ENCODE measurements at regions not wholly inside any gene's neighbourhood (a gene's known extent, or its start where the extent isn't known, plus 50 kb on each side); places are given as distances from the start of the nearest gene placed in this dataset.

GRCh38 chr13:52975969-52976368 is 52.6 kb upstream of the OLFM4 start:
- no peak for DNase-seq (ENCODE audit: low spot score)
- Histone ChIP-seq H3K4me3 (no peak overlapping the region), H3K27me3 (no peaks in the 10 kb centered on the region), H3K9me3 (no peaks in the 10 kb centered on the region), H3K4me1 (no peaks in the 10 kb centered on the region), H3K36me3 (no peaks in the 10 kb centered on the region), H3K27ac (no peak overlapping the region)
- no peak for TF ChIP-seq CTCF (IDR thresholded peaks at IDR 0.05)

GRCh38 chr13:52975161-52975560 is 53.5 kb upstream of the OLFM4 start:
- Histone ChIP-seq H3K27ac (no peak overlapping the region), H3K9me3 (no peaks in the 10 kb centered on the region), H3K4me1 (no peaks in the 10 kb centered on the region), H3K36me3 (no peaks in the 10 kb centered on the region), H3K4me3 (no peak overlapping the region), H3K27me3 (no peaks in the 10 kb centered on the region)
- no peak for TF ChIP-seq CTCF (IDR thresholded peaks at IDR 0.05)
- DNase-seq (ENCODE audit: low spot score): no peak

DNA sequence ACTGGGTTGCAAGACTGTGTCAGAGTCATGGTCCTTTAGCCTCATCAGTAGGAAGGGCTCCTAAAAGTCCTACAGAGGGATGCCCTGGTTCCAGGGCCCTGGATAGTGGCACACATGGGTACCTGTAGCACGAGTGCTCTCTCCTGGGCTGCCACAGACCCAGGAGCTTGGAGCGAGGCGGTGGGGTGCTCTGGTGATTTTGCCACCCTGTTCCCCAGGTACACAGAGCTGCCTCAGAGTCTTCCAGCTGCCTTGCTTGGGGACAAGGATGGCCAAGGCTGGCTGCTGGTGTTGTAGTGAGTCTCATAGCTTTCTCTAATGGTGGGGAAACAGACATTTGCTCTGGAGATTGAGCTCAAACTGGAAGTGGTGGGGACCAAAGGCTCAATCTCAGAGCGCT is 53.9 kb upstream of the OLFM4 start:
- Histone ChIP-seq H3K4me1 (no peaks in the 10 kb centered on the region), H3K4me3 (no peak overlapping the region), H3K36me3 (no peaks in the 10 kb centered on the region), H3K27ac (no peak overlapping the region), H3K9me3 (no peaks in the 10 kb centered on the region), H3K27me3 (no peaks in the 10 kb centered on the region)
- DNase-seq (ENCODE audit: low spot score): no peak
- TF ChIP-seq CTCF (IDR thresholded peaks at IDR 0.05): no peak

- H3K27ac ChIP-seq: no peak overlapping the region
- no peaks in the 10 kb centered on the region for H3K27me3 ChIP-seq
- no peaks in the 10 kb centered on the region for H3K36me3 ChIP-seq
- no peak for DNase-seq (ENCODE audit: low spot score)
- no peaks in the 10 kb centered on the region for H3K4me1 ChIP-seq
- no peak overlapping the region for H3K4me3 ChIP-seq
- no peaks in the 10 kb centered on the region for H3K9me3 ChIP-seq
- no peak for TF ChIP-seq CTCF (IDR thresholded peaks at IDR 0.05)
Observed at GRCh38 chr13:52969373-52969772, 59.2 kb upstream of the OLFM4 start.

DNA sequence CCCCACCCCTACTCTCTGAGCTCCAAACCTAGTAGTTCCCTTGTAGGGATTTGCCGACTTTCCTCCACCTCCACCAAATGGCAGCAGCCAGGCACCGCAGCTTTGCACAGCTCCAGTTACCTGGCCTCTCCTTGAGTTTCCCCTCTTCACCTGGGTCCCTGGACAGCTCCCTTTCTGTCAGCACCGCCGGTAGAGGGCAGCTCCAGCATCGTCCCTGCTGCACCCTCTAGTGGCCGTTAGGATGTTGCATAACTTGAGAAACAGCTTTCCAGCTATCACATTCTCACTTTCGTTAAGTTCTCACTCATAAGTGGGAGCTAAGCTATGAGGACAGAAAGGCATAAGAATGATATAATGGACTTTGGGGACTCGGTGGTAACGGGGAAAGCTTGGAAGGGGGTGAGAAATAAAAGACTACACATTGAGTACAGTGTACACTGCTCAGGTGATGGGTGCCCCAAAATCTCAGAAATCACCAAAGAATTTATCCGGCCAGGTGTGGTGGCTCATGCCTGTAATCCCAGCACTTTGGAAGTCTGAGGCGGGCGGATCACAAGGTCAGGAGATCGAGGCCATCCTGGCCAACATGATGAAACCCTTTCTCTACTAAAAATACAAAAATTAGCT is 60.4 kb upstream of the OLFM4 start:
- Histone ChIP-seq H3K36me3 (no peaks in the 10 kb centered on the region), H3K27me3 (no peaks in the 10 kb centered on the region), H3K9me3 (no peaks in the 10 kb centered on the region), H3K27ac (no peak overlapping the region), H3K4me1 (no peaks in the 10 kb centered on the region), H3K4me3 (no peak overlapping the region)
- DNase-seq (ENCODE audit: low spot score): peak; percentile 75
- peak; percentile 84 to 87 for TF ChIP-seq CTCF (IDR thresholded peaks at IDR 0.05)

- no peak for TF ChIP-seq CTCF (IDR thresholded peaks at IDR 0.05)
- no peak overlapping the region for H3K4me3 ChIP-seq
Observed at GRCh38 chr13:52961987-52962386, 66.6 kb upstream of the OLFM4 start.

More at GRCh38 chr13:52961987-52962386, 66.6 kb upstream of the OLFM4 start:
- Histone ChIP-seq H3K9me3 (no peaks in the 10 kb centered on the region), H3K27ac (no peak overlapping the region), H3K36me3 (no peaks in the 10 kb centered on the region), H3K4me1 (no peaks in the 10 kb centered on the region), H3K27me3 (no peaks in the 10 kb centered on the region)
- no peak for DNase-seq (ENCODE audit: low spot score)

All from right atrium auricular region (tissue), 2 donors.